HCT116 (cell line): ENCODE measurements at regions not wholly inside any gene's neighbourhood (a gene's known extent, or its start where the extent isn't known, plus 50 kb on each side); places are given as distances from the start of the nearest gene placed in this dataset.

Source experiments
- ATAC-seq: fragments of 200-7000 bp; cut with Tn5 transposase; 2 replicates; pipeline ENCODE4 v1.9.1; 2020; ENCODE audit warnings: mild to moderate bottlenecking, moderate library complexity
- BruUV-seq: library from RNA; stranded (reverse); fragments of 400-500 nt; replicated peaks from 2 replicates; lab custom pipeline; 2021; lab: Mats Ljungman, UMichigan
- CTCF ChIA-PET: fragments of 300-600 bp; sonication (Branson Sonifier 250); formaldehyde crosslinking; loops from one replicate; lab custom pipeline; 2021; ENCODE audit warnings: antibody characterized with exemption; lab: Charles Lee
- POLR2A ChIA-PET: fragments of 300-600, 350-600 bp; sonication (Branson Sonifier 250); formaldehyde crosslinking; loops from one replicate; lab custom pipeline; 2021; ENCODE audit warnings: antibody characterized with exemption; lab: Charles Lee
- RAD21 ChIA-PET, 2 experiments: fragments of 300-600 bp; sonication (Branson Sonifier 250); formaldehyde crosslinking; loops; one replicate each; lab custom pipeline; 2023; ENCODE audit warnings: low total read pairs in 2 of 2; ENCODE audit not compliant: uncharacterized antibody in 2 of 2, unreplicated experiment in 2 of 2, low non-redundant PET in 1 of 2; lab: Charles Lee
- DNase-seq: peaks from one replicate; pipeline ENCODE4 v3.0.0-alpha.2; 2010; ENCODE audit warnings: low read depth, low spot score
- H2AFZ ChIP-seq: fragments of 200-600 bp; shearing (Covaris generic), sonication (generic); 2 replicates; pipeline ENCODE4 v1.6.1; 2017; ENCODE audit warnings: low read depth, mixed run types, mixed read lengths, antibody characterized with exemption, low read length; ENCODE audit not compliant: poor library complexity, severe bottlenecking
- H3K27ac ChIP-seq: 2 replicates; pipeline ENCODE4 v1.5.1; 2012; ENCODE audit warnings: low read depth, low read length
- H3K27me3 ChIP-seq: fragments of 200-600 bp; sonication (generic); 2 replicates; pipeline ENCODE4 v1.6.1; 2016; ENCODE audit warnings: mixed run types, low read length, mixed read lengths; ENCODE audit not compliant: insufficient read depth
- H3K36me3 ChIP-seq, 2 experiments: fragments of 200-500 bp in 1 of 2; fragments of 200-600 bp in 1 of 2; sonication (Bioruptor generic) in 1 of 2; sonication (generic) in 1 of 2; 2 replicates each; pipeline versions ENCODE4 v1.5.1 to v1.6.1; 2014 to 2016; ENCODE audit warnings: low read length in 2 of 2, inconsistent platforms in 1 of 2, mixed read lengths in 1 of 2, mixed run types in 1 of 2; ENCODE audit not compliant: insufficient read depth in 2 of 2, control insufficient read depth in 1 of 2
- H3K4me1 ChIP-seq, 2 experiments: fragments of 200-600 bp in 1 of 2; sonication (generic) in 1 of 2; 2 replicates each; pipeline versions ENCODE4 v1.5.1 to v1.6.1; 2012 to 2017; ENCODE audit warnings: low read length in 2 of 2, inconsistent platforms in 1 of 2, mild to moderate bottlenecking in 1 of 2, mixed read lengths in 1 of 2, mixed run types in 1 of 2, moderate library complexity in 1 of 2; ENCODE audit not compliant: insufficient read depth in 2 of 2, control insufficient read depth in 1 of 2
- H3K4me2 ChIP-seq: fragments of 200-600 bp; sonication (generic); 2 replicates; pipeline ENCODE4 v1.6.1; 2017; ENCODE audit warnings: mixed run types, low read length, mixed read lengths
- H3K4me3 ChIP-seq, 2 experiments: fragments of 200-600 bp in 1 of 2; sonication (generic) in 1 of 2; replicated peaks in 1 of 2; 2 replicates each; pipeline ENCODE4 v1.5.1; 2011 to 2016; ENCODE audit warnings: low read length in 2 of 2, control low read depth in 1 of 2, low read depth in 1 of 2, mild to moderate bottlenecking in 1 of 2, mixed read lengths in 1 of 2, mixed run types in 1 of 2
- H3K79me2 ChIP-seq: fragments of 200-600 bp; sonication (generic); 2 replicates; pipeline ENCODE4 v1.6.1; 2017; ENCODE audit warnings: mild to moderate bottlenecking, mixed run types, low read length, moderate library complexity, mixed read lengths; ENCODE audit not compliant: insufficient read depth
- H3K9ac ChIP-seq: fragments of 200-600 bp; sonication (generic); 2 replicates; pipeline ENCODE4 v1.6.1; 2016; ENCODE audit warnings: low read length, mixed read lengths
- H3K9me2 ChIP-seq: fragments of 200-600 bp; sonication (generic), shearing (Covaris generic); 2 replicates; pipeline ENCODE4 v1.6.1; 2017; ENCODE audit warnings: mixed run types, mild to moderate bottlenecking, moderate library complexity; ENCODE audit not compliant: insufficient read depth
- H3K9me3 ChIP-seq, 2 experiments: fragments of 200-500 bp in 1 of 2; fragments of 200-600 bp in 1 of 2; sonication (Bioruptor generic) in 1 of 2; sonication (generic) in 1 of 2; 2 replicates each; pipeline ENCODE4 v1.6.1; 2014 to 2017; ENCODE audit warnings: low read length in 2 of 2, mixed read lengths in 2 of 2, inconsistent platforms in 1 of 2, low read depth in 1 of 2, mild to moderate bottlenecking in 1 of 2, mixed run types in 1 of 2, moderate library complexity in 1 of 2; ENCODE audit not compliant: control insufficient read depth in 1 of 2, insufficient read depth in 1 of 2
- H4K20me1 ChIP-seq: fragments of 200-600 bp; sonication (generic), shearing (Covaris generic); 2 replicates; pipeline ENCODE4 v1.6.1; 2017; ENCODE audit warnings: mixed run types, mild to moderate bottlenecking, moderate library complexity; ENCODE audit not compliant: insufficient read depth
- CBX3 ChIP-seq: IDR thresholded peaks from 2 replicates; pipeline ENCODE4 v1.6.1; 2012; ENCODE audit warnings: low read depth
- CEBPB ChIP-seq: IDR thresholded peaks from 2 replicates; pipeline ENCODE4 v1.6.1; 2012; ENCODE audit warnings: low read depth
- ELF1 ChIP-seq: IDR thresholded peaks from 2 replicates; pipeline ENCODE4 v1.6.1; 2012; ENCODE audit warnings: low read depth, borderline replicate concordance
- EZH2phosphoT487 ChIP-seq: fragments of 200-600 bp; IDR thresholded peaks from 2 replicates; pipeline ENCODE4 v1.6.1; 2018; ENCODE audit warnings: antibody characterized with exemption, borderline replicate concordance
- JUND ChIP-seq: IDR thresholded peaks from 2 replicates; pipeline ENCODE4 v1.6.1; 2012
- POLR2A ChIP-seq: IDR thresholded peaks from 2 replicates; pipeline ENCODE4 v1.7.0; 2011; ENCODE audit warnings: borderline replicate concordance; ENCODE audit not compliant: insufficient read depth, insufficient read length; ENCODE audit errors: extremely low read depth
- POLR2AphosphoS5 ChIP-seq: IDR thresholded peaks from 2 replicates; pipeline ENCODE4 v1.6.1; 2011; ENCODE audit warnings: mild to moderate bottlenecking, low read depth, low read length, moderate library complexity
- RAD21 ChIP-seq: IDR thresholded peaks from 2 replicates; pipeline ENCODE4 v1.6.1; 2012; ENCODE audit warnings: low read depth, mild to moderate bottlenecking
- SIN3A ChIP-seq: IDR thresholded peaks from 2 replicates; pipeline ENCODE4 v1.6.1; 2012; ENCODE audit warnings: low read depth
- SRF ChIP-seq: IDR thresholded peaks from 2 replicates; pipeline ENCODE4 v1.6.1; 2012; ENCODE audit warnings: low read depth
- YY1 ChIP-seq: IDR thresholded peaks from 2 replicates; pipeline ENCODE4 v1.6.1; 2011; ENCODE audit warnings: low read length, low read depth, moderate library complexity, mild to moderate bottlenecking; ENCODE audit not compliant: insufficient replicate concordance; ENCODE audit errors: extremely low read depth
- ZFX ChIP-seq: fragments of 450-650 bp; IDR thresholded peaks from 2 replicates; pipeline ENCODE4 v1.6.1; 2017
- ZNF274 ChIP-seq: fragments of 200-500 bp; sonication (Bioruptor generic); IDR thresholded peaks from 2 replicates; pipeline ENCODE4 v1.6.1; 2014; ENCODE audit warnings: mild to moderate bottlenecking, low read depth, low read length, inconsistent platforms
- intact Hi-C: fragments of 100-400 bp; cut with micrococcal nuclease; formaldehyde crosslinking; loops from 2 replicates; pipeline ENCODE4 v1.10.0; 2022
- TF ChIP-seq, protein P1 (sequence below): IDR thresholded peaks from 2 replicates; pipeline ENCODE4 v1.6.1; 2012
- TF ChIP-seq, protein P2 (sequence below): IDR thresholded peaks from 2 replicates; pipeline ENCODE4 v1.6.1; 2012
- TF ChIP-seq, protein P3 (sequence below), 3 experiments: fragments of 200-600 bp in 1 of 3; sonication (generic) in 1 of 3; IDR thresholded peaks in 2 of 3; conservative IDR thresholded peaks in 1 of 3; 2 replicates each; pipeline ENCODE4 v1.5.1; 2012 to 2017; ENCODE audit warnings: low read depth in 2 of 3, low read length in 2 of 3, antibody characterized with exemption in 1 of 3, borderline replicate concordance in 1 of 3, control low read depth in 1 of 3, mild to moderate bottlenecking in 1 of 3, mixed read lengths in 1 of 3, mixed run types in 1 of 3, moderate library complexity in 1 of 3; ENCODE audit not compliant: insufficient read depth in 1 of 3
- TF ChIP-seq, protein P4 (sequence below): IDR thresholded peaks from 2 replicates; pipeline ENCODE4 v1.6.1; 2012; ENCODE audit warnings: low read depth
- TF ChIP-seq, protein P5 (sequence below): IDR thresholded peaks from 2 replicates; pipeline ENCODE4 v1.6.1; 2011; ENCODE audit warnings: mild to moderate bottlenecking, low read length, moderate library complexity; ENCODE audit not compliant: insufficient replicate concordance; ENCODE audit errors: extremely low read depth

DNA sequence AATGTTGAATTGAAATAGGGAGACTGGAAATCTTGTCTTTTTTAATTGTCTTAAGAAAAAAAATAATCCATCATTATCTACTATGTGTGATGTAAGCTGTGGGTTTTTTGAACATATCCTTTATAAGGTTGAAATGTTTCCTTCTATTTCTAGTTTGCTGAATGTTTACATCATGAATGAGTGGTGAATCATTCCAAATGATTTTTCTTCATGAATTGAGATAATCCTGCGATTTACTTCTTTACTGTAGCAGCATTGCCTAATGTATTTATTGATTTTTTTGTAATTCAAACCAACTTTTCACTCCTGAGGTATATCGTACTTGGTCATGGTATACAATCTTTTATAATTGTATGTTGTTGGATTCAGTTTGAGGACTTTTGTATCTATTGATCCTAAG, 607.6 kb upstream of the PFKP start:
- ATAC-seq: no peak

More for the DNA sequence above, 607.6 kb upstream of the PFKP start:
- Histone ChIP-seq H3K9ac (no peak overlapping the region), H3K36me3 (no peaks in the 10 kb centered on the region), H3K9me3 (peaks cover 10 to 22% of the 10 kb centered on the region in 2 experiments; a peak in 2 of 4 replicates), H3K4me1 (no peaks in the 10 kb centered on the region), H3K27me3 (no peaks in the 10 kb centered on the region), H3K4me3 (no peak overlapping the region), H3K4me2 (no peak overlapping the region), H3K27ac (no peak overlapping the region), H2AFZ (no peak overlapping the region), H3K79me2 (no peaks in the 10 kb centered on the region), H3K9me2 (no peaks in the 10 kb centered on the region), H4K20me1 (no peaks in the 10 kb centered on the region)
- POLR2A ChIA-PET: no interaction called here
- no peak for DNase-seq
- TF ChIP-seq RAD21: no peak
- no peak for TF ChIP-seq POLR2AphosphoS5
- TF ChIP-seq SIN3A: no peak
- TF ChIP-seq, protein P1, sequence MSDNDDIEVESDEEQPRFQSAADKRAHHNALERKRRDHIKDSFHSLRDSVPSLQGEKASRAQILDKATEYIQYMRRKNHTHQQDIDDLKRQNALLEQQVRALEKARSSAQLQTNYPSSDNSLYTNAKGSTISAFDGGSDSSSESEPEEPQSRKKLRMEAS: no peak
- TF ChIP-seq, protein P2, sequence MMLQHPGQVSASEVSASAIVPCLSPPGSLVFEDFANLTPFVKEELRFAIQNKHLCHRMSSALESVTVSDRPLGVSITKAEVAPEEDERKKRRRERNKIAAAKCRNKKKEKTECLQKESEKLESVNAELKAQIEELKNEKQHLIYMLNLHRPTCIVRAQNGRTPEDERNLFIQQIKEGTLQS: no peak
- TF ChIP-seq, protein P3, sequence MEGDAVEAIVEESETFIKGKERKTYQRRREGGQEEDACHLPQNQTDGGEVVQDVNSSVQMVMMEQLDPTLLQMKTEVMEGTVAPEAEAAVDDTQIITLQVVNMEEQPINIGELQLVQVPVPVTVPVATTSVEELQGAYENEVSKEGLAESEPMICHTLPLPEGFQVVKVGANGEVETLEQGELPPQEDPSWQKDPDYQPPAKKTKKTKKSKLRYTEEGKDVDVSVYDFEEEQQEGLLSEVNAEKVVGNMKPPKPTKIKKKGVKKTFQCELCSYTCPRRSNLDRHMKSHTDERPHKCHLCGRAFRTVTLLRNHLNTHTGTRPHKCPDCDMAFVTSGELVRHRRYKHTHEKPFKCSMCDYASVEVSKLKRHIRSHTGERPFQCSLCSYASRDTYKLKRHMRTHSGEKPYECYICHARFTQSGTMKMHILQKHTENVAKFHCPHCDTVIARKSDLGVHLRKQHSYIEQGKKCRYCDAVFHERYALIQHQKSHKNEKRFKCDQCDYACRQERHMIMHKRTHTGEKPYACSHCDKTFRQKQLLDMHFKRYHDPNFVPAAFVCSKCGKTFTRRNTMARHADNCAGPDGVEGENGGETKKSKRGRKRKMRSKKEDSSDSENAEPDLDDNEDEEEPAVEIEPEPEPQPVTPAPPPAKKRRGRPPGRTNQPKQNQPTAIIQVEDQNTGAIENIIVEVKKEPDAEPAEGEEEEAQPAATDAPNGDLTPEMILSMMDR (IDR thresholded peaks at IDR 0.05 in 2 of 3, conservative IDR thresholded peaks at IDR 0.05 in 1 of 3; ENCODE audit: borderline replicate concordance in 1 of 3, insufficient read depth in 1 of 3, low read depth in 2 of 3, low read length in 2 of 3): no peak
- TF ChIP-seq SRF: no peak
- TF ChIP-seq YY1: no peak
- no peak for TF ChIP-seq ELF1
- no peak for TF ChIP-seq POLR2A
- TF ChIP-seq JUND: no peak
- TF ChIP-seq, protein P4, sequence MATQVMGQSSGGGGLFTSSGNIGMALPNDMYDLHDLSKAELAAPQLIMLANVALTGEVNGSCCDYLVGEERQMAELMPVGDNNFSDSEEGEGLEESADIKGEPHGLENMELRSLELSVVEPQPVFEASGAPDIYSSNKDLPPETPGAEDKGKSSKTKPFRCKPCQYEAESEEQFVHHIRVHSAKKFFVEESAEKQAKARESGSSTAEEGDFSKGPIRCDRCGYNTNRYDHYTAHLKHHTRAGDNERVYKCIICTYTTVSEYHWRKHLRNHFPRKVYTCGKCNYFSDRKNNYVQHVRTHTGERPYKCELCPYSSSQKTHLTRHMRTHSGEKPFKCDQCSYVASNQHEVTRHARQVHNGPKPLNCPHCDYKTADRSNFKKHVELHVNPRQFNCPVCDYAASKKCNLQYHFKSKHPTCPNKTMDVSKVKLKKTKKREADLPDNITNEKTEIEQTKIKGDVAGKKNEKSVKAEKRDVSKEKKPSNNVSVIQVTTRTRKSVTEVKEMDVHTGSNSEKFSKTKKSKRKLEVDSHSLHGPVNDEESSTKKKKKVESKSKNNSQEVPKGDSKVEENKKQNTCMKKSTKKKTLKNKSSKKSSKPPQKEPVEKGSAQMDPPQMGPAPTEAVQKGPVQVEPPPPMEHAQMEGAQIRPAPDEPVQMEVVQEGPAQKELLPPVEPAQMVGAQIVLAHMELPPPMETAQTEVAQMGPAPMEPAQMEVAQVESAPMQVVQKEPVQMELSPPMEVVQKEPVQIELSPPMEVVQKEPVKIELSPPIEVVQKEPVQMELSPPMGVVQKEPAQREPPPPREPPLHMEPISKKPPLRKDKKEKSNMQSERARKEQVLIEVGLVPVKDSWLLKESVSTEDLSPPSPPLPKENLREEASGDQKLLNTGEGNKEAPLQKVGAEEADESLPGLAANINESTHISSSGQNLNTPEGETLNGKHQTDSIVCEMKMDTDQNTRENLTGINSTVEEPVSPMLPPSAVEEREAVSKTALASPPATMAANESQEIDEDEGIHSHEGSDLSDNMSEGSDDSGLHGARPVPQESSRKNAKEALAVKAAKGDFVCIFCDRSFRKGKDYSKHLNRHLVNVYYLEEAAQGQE: no peak
- no peak for TF ChIP-seq ZNF274
- TF ChIP-seq CEBPB: no peak
- TF ChIP-seq, protein P5, sequence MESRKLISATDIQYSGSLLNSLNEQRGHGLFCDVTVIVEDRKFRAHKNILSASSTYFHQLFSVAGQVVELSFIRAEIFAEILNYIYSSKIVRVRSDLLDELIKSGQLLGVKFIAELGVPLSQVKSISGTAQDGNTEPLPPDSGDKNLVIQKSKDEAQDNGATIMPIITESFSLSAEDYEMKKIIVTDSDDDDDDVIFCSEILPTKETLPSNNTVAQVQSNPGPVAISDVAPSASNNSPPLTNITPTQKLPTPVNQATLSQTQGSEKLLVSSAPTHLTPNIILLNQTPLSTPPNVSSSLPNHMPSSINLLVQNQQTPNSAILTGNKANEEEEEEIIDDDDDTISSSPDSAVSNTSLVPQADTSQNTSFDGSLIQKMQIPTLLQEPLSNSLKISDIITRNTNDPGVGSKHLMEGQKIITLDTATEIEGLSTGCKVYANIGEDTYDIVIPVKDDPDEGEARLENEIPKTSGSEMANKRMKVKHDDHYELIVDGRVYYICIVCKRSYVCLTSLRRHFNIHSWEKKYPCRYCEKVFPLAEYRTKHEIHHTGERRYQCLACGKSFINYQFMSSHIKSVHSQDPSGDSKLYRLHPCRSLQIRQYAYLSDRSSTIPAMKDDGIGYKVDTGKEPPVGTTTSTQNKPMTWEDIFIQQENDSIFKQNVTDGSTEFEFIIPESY: no peak
- no peak for TF ChIP-seq ZFX
- no peak for TF ChIP-seq EZH2phosphoT487
- no peak for TF ChIP-seq CBX3
- BruUV-seq: no TSS peak
- intact Hi-C loops: no loop called here
- CTCF ChIA-PET: no interaction called here
- RAD21 ChIA-PET: no interaction called here
